GM12892 (cell line): ENCODE measurements at regions not wholly inside any gene's neighbourhood (a gene's known extent, or its start where the extent isn't known, plus 50 kb on each side); places are given as distances from the start of the nearest gene placed in this dataset.

Experiments used
- POLR2A ChIP-seq: IDR thresholded peaks from 2 replicates; pipeline ENCODE4 v1.6.1; 2011; ENCODE audit warnings: low read depth, low read length, control low read depth
- POLR2AphosphoS5 ChIP-seq: IDR thresholded peaks from 2 replicates; pipeline ENCODE4 v1.6.1; 2011; ENCODE audit warnings: low read depth, low read length, control low read depth

- TF ChIP-seq POLR2AphosphoS5, result no peak
- TF ChIP-seq POLR2A, result no peak
Measured at GRCh38 chr13:67771106-67771505, 541.0 kb upstream of the PCDH9 start.
